LNCaP clone FGC (cell line): ENCODE measurements at regions not wholly inside any gene's neighbourhood (a gene's known extent, or its start where the extent isn't known, plus 50 kb on each side); places are given as distances from the start of the nearest gene placed in this dataset.
A peak's percentile ranks its signal among the peaks of the same experiment; 100 is the strongest.

Experiments used
- DNase-seq: peaks from one replicate; pipeline ENCODE4 v3.0.0-alpha.2; 2011; ENCODE audit warnings: low read depth
- H3K4me3 ChIP-seq: 2 replicates; pipeline ENCODE4 v1.5.1; 2011; ENCODE audit warnings: mild to moderate bottlenecking, low read depth, low read length, control low read depth
- CTCF ChIP-seq: IDR thresholded peaks from 2 replicates; pipeline ENCODE4 v1.5.1; 2012; ENCODE audit warnings: mild to moderate bottlenecking; ENCODE audit not compliant: control insufficient read depth, insufficient read depth; ENCODE audit errors: extremely low read depth

- no peak for DNase-seq
- H3K4me3 ChIP-seq = no peak overlapping the region
- TF ChIP-seq CTCF = no peak
Measured at GRCh38 chr9:78806492-78807160, 509.7 kb downstream of the PSAT1 start.

- no peak overlapping the region for H3K4me3 ChIP-seq
- no peak for DNase-seq
- no peak for TF ChIP-seq CTCF
Measured at GRCh38 chr9:78807286-78807685, 510.4 kb downstream of the PSAT1 start.

GRCh38 chr9:78808048-78808447 lies 511.1 kb downstream of the PSAT1 start:
- DNase-seq = peak; percentile 4
- TF ChIP-seq CTCF = no peak
- no peak overlapping the region for H3K4me3 ChIP-seq

GRCh38 chr9:78811622-78812276 lies 514.8 kb downstream of the PSAT1 start:
- H3K4me3 ChIP-seq = no peak overlapping the region
- no peak for TF ChIP-seq CTCF
- DNase-seq = no peak

- no peak for DNase-seq
- TF ChIP-seq CTCF = no peak
- H3K4me3 ChIP-seq = no peak overlapping the region
Measured at GRCh38 chr9:78812665-78813064, 515.7 kb downstream of the PSAT1 start.

- no peak overlapping the region for H3K4me3 ChIP-seq
- no peak for DNase-seq
- TF ChIP-seq CTCF = no peak
Measured at GRCh38 chr9:78813602-78814180, 516.8 kb downstream of the PSAT1 start.
